Endothelial cell of umbilical vein (primary cell): ENCODE measurements at regions not wholly inside any gene's neighbourhood (a gene's known extent, or its start where the extent isn't known, plus 50 kb on each side); places are given as distances from the start of the nearest gene placed in this dataset.

Source experiments
- BruUV-seq: library from RNA; stranded (reverse); fragments of 400-500 nt; replicated peaks from 2 replicates; lab custom pipeline; 2021; lab: Mats Ljungman, UMichigan
- CTCF ChIA-PET: fragments of 300-600, 350-600 bp; sonication (Branson Sonifier 250); formaldehyde crosslinking; loops from one replicate; lab custom pipeline; 2021; ENCODE audit warnings: antibody characterized with exemption, inconsistent platforms; lab: Charles Lee
- POLR2A ChIA-PET: fragments of 300-600, 350-600 bp; sonication (Branson Sonifier 250); formaldehyde crosslinking; loops from one replicate; lab custom pipeline; 2021; ENCODE audit warnings: antibody characterized with exemption, inconsistent platforms; lab: Charles Lee
- DNase-seq: peaks from one replicate; pipeline ENCODE4 v3.0.0-alpha.2; 2011; ENCODE audit warnings: low read depth, low spot score
- FAIRE-seq: peaks from 2 replicates; lab custom pipeline; 2011; peaks lifted over from hg19 to GRCh38; lab: Jason Lieb, UNC
- H2AFZ ChIP-seq: 2 replicates; pipeline ENCODE4 v1.6.0; 2012; ENCODE audit warnings: low read depth, low read length, control low read depth, inconsistent platforms
- H3K27ac ChIP-seq: 2 replicates; pipeline ENCODE4 v1.5.1; 2011; ENCODE audit warnings: low read depth, mild to moderate bottlenecking, control low read depth, low read length, moderate library complexity; ENCODE audit not compliant: insufficient read depth
- H3K27me3 ChIP-seq, 2 experiments: 2 replicates each; pipeline versions ENCODE4 v1.6.0 to v1.6.1; 2011; ENCODE audit warnings: low read length in 2 of 2, mixed read lengths in 1 of 2; ENCODE audit not compliant: control insufficient read depth in 2 of 2, insufficient read depth in 2 of 2
- H3K36me3 ChIP-seq, 2 experiments: 2 replicates in 1 of 2; 3 replicates in 1 of 2; pipeline ENCODE4 v1.5.1; 2011; ENCODE audit warnings: low read length in 2 of 2, mild to moderate bottlenecking in 1 of 2, moderate library complexity in 1 of 2; ENCODE audit not compliant: control insufficient read depth in 2 of 2, insufficient read depth in 2 of 2; ENCODE audit errors: extremely low read depth in 1 of 2
- H3K4me1 ChIP-seq: 3 replicates; pipeline ENCODE4 v1.5.1; 2011; ENCODE audit warnings: mild to moderate bottlenecking, low read length; ENCODE audit not compliant: control insufficient read depth, insufficient read depth; ENCODE audit errors: extremely low read depth
- H3K4me2 ChIP-seq: 2 replicates; pipeline ENCODE4 v1.6.1; 2011; ENCODE audit warnings: low read length, control low read depth, mixed read lengths; ENCODE audit not compliant: insufficient read depth
- H3K4me3 ChIP-seq, 3 experiments: fragments of 200-600 bp in 1 of 3; sonication (generic), shearing (Covaris generic) in 1 of 3; replicated peaks in 1 of 3; 2 replicates each; pipeline ENCODE4 v1.5.1; 2011 to 2016; ENCODE audit warnings: control low read depth in 3 of 3, low read length in 3 of 3, mild to moderate bottlenecking in 2 of 3, inconsistent platforms in 1 of 3, low read depth in 1 of 3, moderate library complexity in 1 of 3; ENCODE audit not compliant: insufficient read depth in 1 of 3
- H3K79me2 ChIP-seq: 2 replicates; pipeline ENCODE4 v1.6.0; 2012; ENCODE audit warnings: low read length, inconsistent platforms; ENCODE audit not compliant: control insufficient read depth, insufficient read depth
- H3K9ac ChIP-seq: replicated peaks from 2 replicates; pipeline ENCODE3; 2011; ENCODE audit warnings: low read length, control low read depth; ENCODE audit not compliant: insufficient read depth; ENCODE audit errors: extremely low read depth
- H3K9me1 ChIP-seq: replicated peaks from 3 replicates; pipeline ENCODE4 v1.6.0; 2011; ENCODE audit warnings: mild to moderate bottlenecking, low read length; ENCODE audit not compliant: control insufficient read depth, insufficient read depth; ENCODE audit errors: extremely low read depth
- H3K9me3 ChIP-seq: replicated peaks from 2 replicates; pipeline ENCODE4 v1.5.1; 2012; ENCODE audit warnings: low read length, inconsistent platforms; ENCODE audit not compliant: control insufficient read depth, insufficient read depth
- H4K20me1 ChIP-seq: replicated peaks from 2 replicates; pipeline ENCODE3; 2011; ENCODE audit warnings: mild to moderate bottlenecking, low read length; ENCODE audit not compliant: control insufficient read depth, insufficient read depth; ENCODE audit errors: extremely low read depth
- EZH2 ChIP-seq: IDR thresholded peaks from 2 replicates; pipeline ENCODE4 v1.6.1; 2012; ENCODE audit warnings: borderline replicate concordance, low read depth, mild to moderate bottlenecking, moderate library complexity, low read length, inconsistent platforms; ENCODE audit not compliant: severe bottlenecking
- FOS ChIP-seq: IDR thresholded peaks from 2 replicates; pipeline ENCODE4 v1.6.1; 2011; ENCODE audit warnings: mild to moderate bottlenecking, low read length, moderate library complexity, borderline replicate concordance; ENCODE audit not compliant: insufficient read depth
- GATA2 ChIP-seq: IDR thresholded peaks from 2 replicates; pipeline ENCODE4 v1.7.0; 2011; ENCODE audit warnings: low read depth, mild to moderate bottlenecking, moderate library complexity, mixed read lengths, low read length; ENCODE audit not compliant: insufficient read length, insufficient read depth
- JUN ChIP-seq: IDR thresholded peaks from 2 replicates; pipeline ENCODE4 v1.6.1; 2011; ENCODE audit warnings: borderline replicate concordance, low read depth; ENCODE audit not compliant: insufficient read length, insufficient read depth
- MYC ChIP-seq: IDR thresholded peaks from one replicate; pipeline ENCODE4 v1.6.1; 2011; ENCODE audit warnings: mild to moderate bottlenecking, low read depth, low read length
- POLR2A ChIP-seq: IDR thresholded peaks from 2 replicates; pipeline ENCODE4 v1.6.1; 2012; ENCODE audit warnings: low read depth, mild to moderate bottlenecking, control low read depth, low read length
- POLR2AphosphoS5 ChIP-seq: IDR thresholded peaks from 2 replicates; pipeline ENCODE4 v1.6.1; 2012; ENCODE audit warnings: low read depth, mild to moderate bottlenecking, control low read depth, low read length, moderate library complexity; ENCODE audit not compliant: insufficient read depth
- dilution Hi-C: fragments of 300-500 bp; cut with MboI; formaldehyde crosslinking; loops from one replicate; pipeline ENCODE4 v1.15.0; 2019; ENCODE audit warnings: low sequenced_read_pairs; ENCODE audit not compliant: extremely low pct_ligation_motif_present
- intact Hi-C: fragments of 100-400 bp; cut with micrococcal nuclease; formaldehyde crosslinking; loops from one replicate; pipeline ENCODE4 v1.10.0; 2022
- TF ChIP-seq, protein P1 (sequence below), 2 donors: IDR thresholded peaks; 1 replicate in 1 of 2; 2 replicates in 1 of 2; pipeline ENCODE4 v1.5.1; 2011; ENCODE audit warnings: low read length in 2 of 2, mild to moderate bottlenecking in 2 of 2, moderate library complexity in 2 of 2, control low read depth in 1 of 2, inconsistent platforms in 1 of 2, low read depth in 1 of 2; ENCODE audit not compliant: insufficient read depth in 1 of 2; ENCODE audit errors: extremely low read depth in 1 of 2
- TF ChIP-seq, protein P2 (sequence below): IDR thresholded peaks from 2 replicates; pipeline ENCODE4 v1.6.1; 2011; ENCODE audit not compliant: insufficient read depth, insufficient read length

DNA sequence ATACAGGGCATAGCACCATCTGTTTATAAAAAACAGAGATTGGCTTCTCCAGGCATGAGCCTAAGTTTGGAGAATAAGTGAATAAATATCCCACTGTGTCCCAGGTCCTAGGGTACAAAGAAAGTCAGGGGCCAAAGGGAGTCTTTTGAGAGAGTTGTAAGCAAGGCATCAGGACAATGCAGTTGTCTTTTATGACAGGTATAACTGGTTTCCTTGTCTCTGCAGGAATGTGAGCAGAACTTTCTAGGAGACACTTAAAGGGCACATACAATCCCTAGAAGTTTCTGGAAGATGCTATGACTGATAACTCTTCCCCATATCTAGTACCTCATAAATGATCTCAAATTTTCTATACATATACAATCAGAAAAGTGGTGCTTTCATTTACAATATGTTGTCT is 245.6 kb upstream of the RGMB start:
- no peak for DNase-seq
- TF ChIP-seq POLR2A (no peak), POLR2AphosphoS5 (no peak), JUN (no peak), FOS (no peak), MYC (no peak), GATA2 (no peak), EZH2 (no peak)
- TF ChIP-seq, protein P1, sequence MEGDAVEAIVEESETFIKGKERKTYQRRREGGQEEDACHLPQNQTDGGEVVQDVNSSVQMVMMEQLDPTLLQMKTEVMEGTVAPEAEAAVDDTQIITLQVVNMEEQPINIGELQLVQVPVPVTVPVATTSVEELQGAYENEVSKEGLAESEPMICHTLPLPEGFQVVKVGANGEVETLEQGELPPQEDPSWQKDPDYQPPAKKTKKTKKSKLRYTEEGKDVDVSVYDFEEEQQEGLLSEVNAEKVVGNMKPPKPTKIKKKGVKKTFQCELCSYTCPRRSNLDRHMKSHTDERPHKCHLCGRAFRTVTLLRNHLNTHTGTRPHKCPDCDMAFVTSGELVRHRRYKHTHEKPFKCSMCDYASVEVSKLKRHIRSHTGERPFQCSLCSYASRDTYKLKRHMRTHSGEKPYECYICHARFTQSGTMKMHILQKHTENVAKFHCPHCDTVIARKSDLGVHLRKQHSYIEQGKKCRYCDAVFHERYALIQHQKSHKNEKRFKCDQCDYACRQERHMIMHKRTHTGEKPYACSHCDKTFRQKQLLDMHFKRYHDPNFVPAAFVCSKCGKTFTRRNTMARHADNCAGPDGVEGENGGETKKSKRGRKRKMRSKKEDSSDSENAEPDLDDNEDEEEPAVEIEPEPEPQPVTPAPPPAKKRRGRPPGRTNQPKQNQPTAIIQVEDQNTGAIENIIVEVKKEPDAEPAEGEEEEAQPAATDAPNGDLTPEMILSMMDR (IDR thresholded peaks at IDR 0.05; ENCODE audit: extremely low read depth in 1 of 2, insufficient read depth in 1 of 2, low read depth in 1 of 2, low read length in 2 of 2) = no peak
- TF ChIP-seq, protein P2, sequence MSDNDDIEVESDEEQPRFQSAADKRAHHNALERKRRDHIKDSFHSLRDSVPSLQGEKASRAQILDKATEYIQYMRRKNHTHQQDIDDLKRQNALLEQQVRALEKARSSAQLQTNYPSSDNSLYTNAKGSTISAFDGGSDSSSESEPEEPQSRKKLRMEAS = no peak
- no peak overlapping the region for H3K9ac ChIP-seq
- CTCF ChIA-PET = interaction anchor here (1.1 kb wide), 1 partner anchor 12 kb away, joined by 3 read pairs; no protein-coding TSS in a partner anchor
- intact Hi-C loops (no loop called here), dilution Hi-C loops (no loop called here)
- POLR2A ChIA-PET = no interaction called here
- no peak overlapping the region for H2AFZ ChIP-seq
- BruUV-seq = no TSS peak
- no peak for FAIRE-seq
- H3K36me3 ChIP-seq = no peaks in the 10 kb centered on the region
- no peaks in the 10 kb centered on the region for H3K9me3 ChIP-seq
- no peak overlapping the region for H3K4me2 ChIP-seq
- H3K9me1 ChIP-seq = no peaks in the 10 kb centered on the region
- H3K4me3 ChIP-seq = no peak overlapping the region
- H4K20me1 ChIP-seq = no peaks in the 10 kb centered on the region
- no peak overlapping the region for H3K27ac ChIP-seq
- H3K4me1 ChIP-seq = no peaks in the 10 kb centered on the region
- no peaks in the 10 kb centered on the region for H3K27me3 ChIP-seq
- no peaks in the 10 kb centered on the region for H3K79me2 ChIP-seq
